ENCODE measurements at regions not wholly inside any gene's neighbourhood (a gene's known extent, or its start where the extent isn't known, plus 50 kb on each side); places are given as distances from the start of the nearest gene placed in this dataset.
"Not testable (repeated sequence)": the region's sequence is repeated elsewhere in the genome, so short reads cannot be mapped to it uniquely, and the experiment has no call there.

GRCh38 chr1:121443001-121443540 is 258.3 kb downstream of the SRGAP2C start:
- FAIRE-seq: no peak

GRCh38 chr1:121444096-121444495 is 259.3 kb downstream of the SRGAP2C start:
- FAIRE-seq: no peak
- no peak for DNase-seq (ENCODE audit: insufficient read length, low spot score)

More at GRCh38 chr1:121443001-121443540, 258.3 kb downstream of the SRGAP2C start:
- DNase-seq (ENCODE audit: insufficient read length, low spot score): no peak

- DNase-seq (ENCODE audit: insufficient read length, low spot score) (no peak), FAIRE-seq (no peak)
Observed at GRCh38 chr1:121445679-121446078, 260.9 kb downstream of the SRGAP2C start.

- DNase-seq (ENCODE audit: insufficient read length, low spot score): not testable (repeated sequence)
- peak; percentile 74 for FAIRE-seq
Observed at GRCh38 chr1:121447280-121447923, 262.6 kb downstream of the SRGAP2C start.

- not testable (repeated sequence) for FAIRE-seq
Observed at GRCh38 chr1:121448064-121448463, 263.3 kb downstream of the SRGAP2C start.

GRCh38 chr1:121448851-121449250 is 264.1 kb downstream of the SRGAP2C start:
- DNase-seq (ENCODE audit: insufficient read length, low spot score): no peak
- FAIRE-seq: no peak

More at GRCh38 chr1:121448064-121448463, 263.3 kb downstream of the SRGAP2C start:
- not testable (repeated sequence) for DNase-seq (ENCODE audit: insufficient read length, low spot score)

- FAIRE-seq (no peak), DNase-seq (ENCODE audit: insufficient read length, low spot score) (no peak)
Observed at GRCh38 chr1:121452484-121452883, 267.7 kb downstream of the SRGAP2C start.

- peak; percentile 76 for FAIRE-seq
- no peak for DNase-seq (ENCODE audit: insufficient read length, low spot score)
Observed at GRCh38 chr1:121458291-121459048, 273.7 kb downstream of the SRGAP2C start.

- no peak for FAIRE-seq
- no peak for DNase-seq (ENCODE audit: insufficient read length, low spot score)
Observed at GRCh38 chr1:121459235-121459634, 274.5 kb downstream of the SRGAP2C start.

GRCh38 chr1:121469395-121469794 is 284.6 kb downstream of the SRGAP2C start:
- not testable (repeated sequence) for FAIRE-seq; DNase-seq (ENCODE audit: insufficient read length, low spot score)

- FAIRE-seq; DNase-seq (ENCODE audit: insufficient read length, low spot score): not testable (repeated sequence)
Observed at GRCh38 chr1:121470401-121470800, 285.6 kb downstream of the SRGAP2C start.

- peak; percentile 2 for DNase-seq (ENCODE audit: insufficient read length, low spot score)
- no peak for FAIRE-seq
Observed at GRCh38 chr1:121471523-121471922, 286.7 kb downstream of the SRGAP2C start.

GRCh38 chr1:121472017-121472416 is 287.2 kb downstream of the SRGAP2C start:
- FAIRE-seq: no peak
- no peak for DNase-seq (ENCODE audit: insufficient read length, low spot score)

- DNase-seq (ENCODE audit: insufficient read length, low spot score) (no peak), FAIRE-seq (no peak)
Observed at GRCh38 chr1:121483234-121483633, 298.5 kb downstream of the SRGAP2C start.

GRCh38 chr1:121483961-121484424 is 299.2 kb downstream of the SRGAP2C start:
- DNase-seq (ENCODE audit: insufficient read length, low spot score) (no peak), FAIRE-seq (no peak)

GRCh38 chr1:121494796-121495195 is 310.0 kb downstream of the SRGAP2C start:
- not testable (repeated sequence) for DNase-seq (ENCODE audit: insufficient read length, low spot score); FAIRE-seq

GRCh38 chr1:121511455-121511854 is 326.7 kb downstream of the SRGAP2C start:
- DNase-seq (ENCODE audit: insufficient read length, low spot score); FAIRE-seq: not testable (repeated sequence)

- not testable (repeated sequence) for DNase-seq (ENCODE audit: insufficient read length, low spot score); FAIRE-seq
Observed at GRCh38 chr1:121511876-121512275, 327.1 kb downstream of the SRGAP2C start.

GRCh38 chr1:121515235-121515634 is 330.5 kb downstream of the SRGAP2C start:
- DNase-seq (ENCODE audit: insufficient read length, low spot score): no peak
- FAIRE-seq: no peak

GRCh38 chr1:121516234-121516967 is 331.6 kb downstream of the SRGAP2C start:
- DNase-seq (ENCODE audit: insufficient read length, low spot score): no peak
- peak; percentile 64 for FAIRE-seq
